Panc1 (cell line): ENCODE measurements at regions not wholly inside any gene's neighbourhood (a gene's known extent, or its start where the extent isn't known, plus 50 kb on each side); places are given as distances from the start of the nearest gene placed in this dataset.

Source experiments
- ATAC-seq: fragments of 200-7000 bp; cut with Tn5 transposase; 2 replicates; pipeline ENCODE4 v1.9.1; 2020; ENCODE audit warnings: mild to moderate bottlenecking, moderate library complexity
- BruUV-seq: library from RNA; stranded (reverse); fragments of 400-500 nt; replicated peaks from 2 replicates; lab custom pipeline; 2021; lab: Mats Ljungman, UMichigan
- CTCF ChIA-PET: fragments of 300-600 bp; sonication (Branson Sonifier 250); formaldehyde crosslinking; loops from one replicate; lab custom pipeline; 2022; ENCODE audit warnings: antibody characterized with exemption; lab: Charles Lee
- POLR2A ChIA-PET: fragments of 300-600 bp; sonication (Branson Sonifier 250); formaldehyde crosslinking; loops from one replicate; lab custom pipeline; 2022; ENCODE audit warnings: antibody characterized with exemption; lab: Charles Lee
- DNase-seq: peaks from one replicate; pipeline ENCODE4 v3.0.0-alpha.2; 2010; ENCODE audit warnings: low read depth, low spot score
- H3K27ac ChIP-seq: 2 replicates; pipeline ENCODE4 v1.5.1; 2011; ENCODE audit warnings: mild to moderate bottlenecking, low read length, inconsistent platforms
- H3K27me3 ChIP-seq: fragments of 200-500 bp; sonication (Bioruptor generic); 2 replicates; pipeline ENCODE4 v1.6.0; 2014; ENCODE audit warnings: low read length, inconsistent platforms; ENCODE audit not compliant: control insufficient read depth, insufficient read depth
- H3K36me3 ChIP-seq: fragments of 200-500 bp; sonication (Bioruptor generic); 2 replicates; pipeline ENCODE4 v1.5.1; 2014; ENCODE audit warnings: inconsistent platforms, mild to moderate bottlenecking, low read length, moderate library complexity; ENCODE audit not compliant: control insufficient read depth, insufficient read depth
- H3K4me1 ChIP-seq: 2 replicates; pipeline ENCODE4 v1.5.1; 2011; ENCODE audit warnings: inconsistent platforms, mild to moderate bottlenecking, low read length, moderate library complexity; ENCODE audit not compliant: control insufficient read depth, insufficient read depth
- H3K4me3 ChIP-seq, 2 experiments: 2 replicates each; pipeline ENCODE4 v1.5.1; 2011 to 2012; ENCODE audit warnings: low read depth in 2 of 2, low read length in 2 of 2, mild to moderate bottlenecking in 2 of 2, inconsistent platforms in 1 of 2, moderate library complexity in 1 of 2
- H3K9me3 ChIP-seq: fragments of 200-500 bp; sonication (Bioruptor generic); 2 replicates; pipeline ENCODE4 v1.5.1; 2014; ENCODE audit warnings: low read depth, mild to moderate bottlenecking, inconsistent platforms, low read length, moderate library complexity; ENCODE audit not compliant: control insufficient read depth, insufficient read depth
- CTCF ChIP-seq: fragments of 450-650 bp; IDR thresholded peaks from 2 replicates; pipeline ENCODE4 v1.5.1; 2017; ENCODE audit warnings: mild to moderate bottlenecking
- POLR2AphosphoS5 ChIP-seq: IDR thresholded peaks from 2 replicates; pipeline ENCODE4 v1.6.1; 2012; ENCODE audit warnings: mild to moderate bottlenecking, low read depth, low read length, moderate library complexity
- REST ChIP-seq, 2 experiments: IDR thresholded peaks; 2 replicates each; pipeline ENCODE4 v1.6.1; 2011 to 2012; ENCODE audit warnings: low read depth in 2 of 2, control low read depth in 1 of 2, low read length in 1 of 2, mild to moderate bottlenecking in 1 of 2, moderate library complexity in 1 of 2; ENCODE audit not compliant: insufficient read depth in 1 of 2
- SIN3A ChIP-seq: IDR thresholded peaks from 2 replicates; pipeline ENCODE4 v1.6.1; 2012; ENCODE audit warnings: low read depth, mild to moderate bottlenecking, low read length, moderate library complexity, borderline replicate concordance; ENCODE audit not compliant: insufficient read depth
- TCF7L2 ChIP-seq: IDR thresholded peaks from 2 replicates; pipeline ENCODE4 v1.6.1; 2011; ENCODE audit warnings: mild to moderate bottlenecking, low read depth, low read length, inconsistent platforms
- in situ Hi-C: cut with HindIII; loops from 2 replicates; pipeline ENCODE4 v1.10.0; 2016; ENCODE audit warnings: low sequenced_read_pairs, low pct_unique_long_range_greater_than_20kb
- intact Hi-C: fragments of 100-400 bp; cut with micrococcal nuclease; formaldehyde crosslinking; loops from one replicate; pipeline ENCODE4 v1.10.0; 2022; ENCODE audit not compliant: unreplicated experiment

GRCh38 chr10:31120392-31120791 lies 88.7 kb upstream of the ZNF438 start:
- in situ Hi-C loops, result no loop called here
- ATAC-seq, result no peak
- intact Hi-C loops, result no loop called here
- H3K4me1 ChIP-seq, result no peaks in the 10 kb centered on the region
- no peak overlapping the region for H3K4me3 ChIP-seq
- H3K27ac ChIP-seq, result no peak overlapping the region
- TF ChIP-seq REST (IDR thresholded peaks at IDR 0.05; ENCODE audit: insufficient read depth in 1 of 2, low read depth in 2 of 2, low read length in 1 of 2), result no peak
- TF ChIP-seq CTCF, result no peak
- no peak for TF ChIP-seq POLR2AphosphoS5
- TF ChIP-seq TCF7L2, result no peak
- TF ChIP-seq SIN3A, result no peak
- CTCF ChIA-PET, result no interaction called here
- H3K36me3 ChIP-seq, result no peaks in the 10 kb centered on the region
- no TSS peak for BruUV-seq
- H3K9me3 ChIP-seq, result no peaks in the 10 kb centered on the region
- DNase-seq, result no peak
- no peaks in the 10 kb centered on the region for H3K27me3 ChIP-seq
- POLR2A ChIA-PET, result no interaction called here

GRCh38 chr10:31120961-31121685 lies 89.5 kb upstream of the ZNF438 start:
- ChIA-PET CTCF (no interaction called here), POLR2A (no interaction called here)
- intact Hi-C loops, result no loop called here

More at GRCh38 chr10:31120961-31121685, 89.5 kb upstream of the ZNF438 start:
- ATAC-seq (no peak), DNase-seq (no peak)
- Histone ChIP-seq H3K4me3 (no peak overlapping the region), H3K27me3 (no peaks in the 10 kb centered on the region), H3K27ac (no peak overlapping the region), H3K9me3 (no peaks in the 10 kb centered on the region), H3K4me1 (no peaks in the 10 kb centered on the region), H3K36me3 (no peaks in the 10 kb centered on the region)
- in situ Hi-C loops, result no loop called here
- TF ChIP-seq SIN3A, result no peak
- TF ChIP-seq REST (IDR thresholded peaks at IDR 0.05; ENCODE audit: insufficient read depth in 1 of 2, low read depth in 2 of 2, low read length in 1 of 2), result no peak
- BruUV-seq, result no TSS peak
